Mucosa of rectum (tissue), 2 donors: ENCODE measurements at regions not wholly inside any gene's neighbourhood (a gene's known extent, or its start where the extent isn't known, plus 50 kb on each side); places are given as distances from the start of the nearest gene placed in this dataset.

ENCODE experiments used
- H3K27ac ChIP-seq, 2 donors: one replicate each; pipeline ENCODE4 v1.7.0; 2013; ENCODE audit warnings: inconsistent platforms in 2 of 2, low read depth in 2 of 2, low read length in 2 of 2
- H3K27me3 ChIP-seq, 2 donors: one replicate each; pipeline ENCODE4 v1.7.0; 2013; ENCODE audit warnings: low read length in 2 of 2; ENCODE audit not compliant: control insufficient read depth in 2 of 2, insufficient read depth in 2 of 2
- H3K36me3 ChIP-seq, 2 donors: one replicate each; pipeline ENCODE4 v1.7.0; 2013; ENCODE audit warnings: low read length in 2 of 2; ENCODE audit not compliant: control insufficient read depth in 2 of 2, insufficient read depth in 2 of 2
- H3K4me1 ChIP-seq, 2 donors: one replicate each; pipeline ENCODE4 v1.7.0; 2013; ENCODE audit warnings: low read length in 2 of 2, mild to moderate bottlenecking in 1 of 2; ENCODE audit not compliant: control insufficient read depth in 2 of 2, insufficient read depth in 2 of 2
- H3K4me3 ChIP-seq, 2 donors: one replicate each; pipeline ENCODE4 v1.7.0; 2013; ENCODE audit warnings: low read length in 2 of 2
- H3K9ac ChIP-seq, 2 donors: one replicate each; pipeline ENCODE4 v1.7.0; 2013; ENCODE audit warnings: low read length in 2 of 2, low read depth in 1 of 2, mild to moderate bottlenecking in 1 of 2
- H3K9me3 ChIP-seq, 2 donors: one replicate each; pipeline ENCODE4 v1.7.0; 2013; ENCODE audit warnings: low read length in 2 of 2; ENCODE audit not compliant: control insufficient read depth in 2 of 2
- donor health status: healthy.
- donor health status: Normal muscosa, but diverticular disease.

GRCh38 chr5:57572461-57572860, 89.8 kb upstream of the ACTBL2 start:
- no peak overlapping the region for H3K4me3 ChIP-seq
- H3K9me3 ChIP-seq, result no peaks in the 10 kb centered on the region
- H3K36me3 ChIP-seq, result no peaks in the 10 kb centered on the region
- no peaks in the 10 kb centered on the region for H3K4me1 ChIP-seq
- no peaks in the 10 kb centered on the region for H3K27me3 ChIP-seq
- no peak overlapping the region for H3K9ac ChIP-seq
- no peak overlapping the region for H3K27ac ChIP-seq

- Histone ChIP-seq H3K27me3 (no peaks in the 10 kb centered on the region), H3K4me3 (no peak overlapping the region), H3K36me3 (no peaks in the 10 kb centered on the region), H3K9me3 (no peaks in the 10 kb centered on the region), H3K27ac (no peak overlapping the region), H3K9ac (no peak overlapping the region), H3K4me1 (no peaks in the 10 kb centered on the region)
These were observed 87.0 kb upstream of the ACTBL2 start for GRCh38 chr5:57569601-57570000.

GRCh38 chr5:57568136-57568535, 85.5 kb upstream of the ACTBL2 start:
- Histone ChIP-seq H3K9ac (no peak overlapping the region), H3K27me3 (no peaks in the 10 kb centered on the region), H3K27ac (no peak overlapping the region), H3K4me3 (no peak overlapping the region), H3K4me1 (no peaks in the 10 kb centered on the region), H3K36me3 (no peaks in the 10 kb centered on the region), H3K9me3 (no peaks in the 10 kb centered on the region)

GRCh38 chr5:57566914-57567313, 84.3 kb upstream of the ACTBL2 start:
- H3K4me1 ChIP-seq, result no peaks in the 10 kb centered on the region

GRCh38 chr5:57561231-57561842, 78.7 kb upstream of the ACTBL2 start:
- H3K27me3 ChIP-seq, result no peaks in the 10 kb centered on the region
- no peaks in the 10 kb centered on the region for H3K36me3 ChIP-seq
- no peaks in the 10 kb centered on the region for H3K4me1 ChIP-seq
- H3K27ac ChIP-seq, result no peak overlapping the region
- no peak overlapping the region for H3K4me3 ChIP-seq
- no peak overlapping the region for H3K9ac ChIP-seq
- H3K9me3 ChIP-seq, result no peaks in the 10 kb centered on the region

More at GRCh38 chr5:57566914-57567313, 84.3 kb upstream of the ACTBL2 start:
- H3K9me3 ChIP-seq, result no peaks in the 10 kb centered on the region
- H3K9ac ChIP-seq, result no peak overlapping the region
- H3K27ac ChIP-seq, result no peak overlapping the region
- no peaks in the 10 kb centered on the region for H3K27me3 ChIP-seq
- no peaks in the 10 kb centered on the region for H3K36me3 ChIP-seq
- no peak overlapping the region for H3K4me3 ChIP-seq

- Histone ChIP-seq H3K27me3 (no peaks in the 10 kb centered on the region), H3K4me3 (no peak overlapping the region), H3K9ac (no peak overlapping the region), H3K36me3 (no peaks in the 10 kb centered on the region), H3K27ac (no peak overlapping the region), H3K4me1 (no peaks in the 10 kb centered on the region), H3K9me3 (no peaks in the 10 kb centered on the region)
These were observed 76.6 kb upstream of the ACTBL2 start for GRCh38 chr5:57559110-57559635.

GRCh38 chr5:57552033-57552432, 69.4 kb upstream of the ACTBL2 start:
- no peaks in the 10 kb centered on the region for H3K4me1 ChIP-seq
- no peaks in the 10 kb centered on the region for H3K9me3 ChIP-seq
- no peaks in the 10 kb centered on the region for H3K27me3 ChIP-seq
- H3K9ac ChIP-seq, result no peak overlapping the region
- no peaks in the 10 kb centered on the region for H3K36me3 ChIP-seq
- H3K27ac ChIP-seq, result no peak overlapping the region
- no peak overlapping the region for H3K4me3 ChIP-seq

GRCh38 chr5:57551251-57551650, 68.6 kb upstream of the ACTBL2 start:
- Histone ChIP-seq H3K36me3 (no peaks in the 10 kb centered on the region), H3K27me3 (no peaks in the 10 kb centered on the region), H3K27ac (no peak overlapping the region), H3K4me3 (no peak overlapping the region), H3K9ac (no peak overlapping the region), H3K9me3 (no peaks in the 10 kb centered on the region), H3K4me1 (no peaks in the 10 kb centered on the region)

- Histone ChIP-seq H3K27me3 (no peaks in the 10 kb centered on the region), H3K27ac (no peak overlapping the region), H3K4me1 (no peaks in the 10 kb centered on the region), H3K36me3 (no peaks in the 10 kb centered on the region), H3K4me3 (no peak overlapping the region), H3K9ac (no peak overlapping the region), H3K9me3 (no peaks in the 10 kb centered on the region)
These were observed 67.5 kb upstream of the ACTBL2 start for GRCh38 chr5:57550132-57550531.

- no peaks in the 10 kb centered on the region for H3K4me1 ChIP-seq
- no peak overlapping the region for H3K9ac ChIP-seq
- H3K9me3 ChIP-seq, result no peaks in the 10 kb centered on the region
- H3K4me3 ChIP-seq, result no peak overlapping the region
- H3K27me3 ChIP-seq, result no peaks in the 10 kb centered on the region
- no peaks in the 10 kb centered on the region for H3K36me3 ChIP-seq
- no peak overlapping the region for H3K27ac ChIP-seq
These were observed 67.0 kb upstream of the ACTBL2 start for GRCh38 chr5:57549566-57549965.
